Trophoblast cell (in vitro differentiated cells and primary cell): ENCODE measurements at regions not wholly inside any gene's neighbourhood (a gene's known extent, or its start where the extent isn't known, plus 50 kb on each side); places are given as distances from the start of the nearest gene placed in this dataset.

Experiments
- DNase-seq, 2 donors: peaks; one replicate each; pipeline ENCODE4 v3.0.0-alpha.2; 2016
- H2AFZ ChIP-seq: 2 replicates; pipeline ENCODE4 v1.6.1; 2013; ENCODE audit warnings: low read length, moderate library complexity, mild to moderate bottlenecking; ENCODE audit not compliant: insufficient read depth, poor library complexity
- H2AK5ac ChIP-seq: 2 replicates; pipeline ENCODE4 v1.6.1; 2013; ENCODE audit warnings: mild to moderate bottlenecking, low read length
- H2BK120ac ChIP-seq: 2 replicates; pipeline ENCODE4 v1.6.1; 2013; ENCODE audit warnings: low read length, mild to moderate bottlenecking, moderate library complexity; ENCODE audit not compliant: insufficient read depth, poor library complexity
- H2BK12ac ChIP-seq: 2 replicates; pipeline ENCODE4 v1.6.1; 2013; ENCODE audit warnings: mild to moderate bottlenecking, low read length, moderate library complexity
- H2BK5ac ChIP-seq: 2 replicates; pipeline ENCODE4 v1.6.1; 2013; ENCODE audit warnings: low read length, low read depth, moderate library complexity, mild to moderate bottlenecking; ENCODE audit not compliant: poor library complexity
- H3K14ac ChIP-seq: 2 replicates; pipeline ENCODE4 v1.6.1; 2013; ENCODE audit warnings: mild to moderate bottlenecking, low read length
- H3K18ac ChIP-seq: 2 replicates; pipeline ENCODE4 v1.6.1; 2013; ENCODE audit warnings: mild to moderate bottlenecking, low read length
- H3K23ac ChIP-seq: 2 replicates; pipeline ENCODE4 v1.6.1; 2013; ENCODE audit warnings: low read length
- H3K27ac ChIP-seq: 2 replicates; pipeline ENCODE4 v1.5.1; 2013; ENCODE audit warnings: low read depth, mild to moderate bottlenecking, inconsistent platforms, low read length, moderate library complexity
- H3K27me3 ChIP-seq: 2 replicates; pipeline ENCODE4 v1.6.1; 2013; ENCODE audit warnings: inconsistent platforms, mild to moderate bottlenecking, low read length, moderate library complexity; ENCODE audit not compliant: insufficient read depth
- H3K36me3 ChIP-seq, 2 experiments: 1 replicate in 1 of 2; 2 replicates in 1 of 2; pipeline ENCODE4 v1.6.1; 2013; ENCODE audit warnings: low read length in 2 of 2, mild to moderate bottlenecking in 2 of 2, moderate library complexity in 1 of 2; ENCODE audit not compliant: insufficient read depth in 2 of 2, control insufficient read depth in 1 of 2
- H3K4ac ChIP-seq: 2 replicates; pipeline ENCODE4 v1.6.1; 2013; ENCODE audit warnings: low read depth, mild to moderate bottlenecking, low read length, moderate library complexity
- H3K4me1 ChIP-seq, 2 experiments: 1 replicate in 1 of 2; 2 replicates in 1 of 2; pipeline ENCODE4 v1.6.1; 2013; ENCODE audit warnings: low read length in 2 of 2, mild to moderate bottlenecking in 2 of 2, moderate library complexity in 1 of 2; ENCODE audit not compliant: insufficient read depth in 2 of 2, control insufficient read depth in 1 of 2
- H3K4me2 ChIP-seq: 2 replicates; pipeline ENCODE4 v1.6.1; 2013; ENCODE audit warnings: inconsistent platforms, mild to moderate bottlenecking, low read length, moderate library complexity
- H3K4me3 ChIP-seq: 2 replicates; pipeline ENCODE4 v1.5.1; 2013; ENCODE audit warnings: mild to moderate bottlenecking, low read depth, low read length, inconsistent platforms
- H3K79me1 ChIP-seq: one replicate; pipeline ENCODE4 v1.6.1; 2013; ENCODE audit warnings: low read length
- H3K79me2 ChIP-seq: 2 replicates; pipeline ENCODE4 v1.6.1; 2013; ENCODE audit warnings: low read length, mild to moderate bottlenecking; ENCODE audit not compliant: control insufficient read depth, insufficient read depth, poor library complexity
- H3K9ac ChIP-seq: 2 replicates; pipeline ENCODE4 v1.6.1; 2013; ENCODE audit warnings: mild to moderate bottlenecking, low read length
- H3K9me3 ChIP-seq: 2 replicates; pipeline ENCODE4 v1.6.1; 2013; ENCODE audit warnings: low read depth, mild to moderate bottlenecking, control low read depth, inconsistent platforms, low read length; ENCODE audit not compliant: insufficient read depth
- H4K12ac ChIP-seq: 2 replicates; pipeline ENCODE4 v1.6.1; 2013; ENCODE audit warnings: low read depth, mild to moderate bottlenecking, low read length, moderate library complexity
- H4K8ac ChIP-seq: 2 replicates; pipeline ENCODE4 v1.6.1; 2013; ENCODE audit warnings: low read depth, mild to moderate bottlenecking, low read length, moderate library complexity
- H4K91ac ChIP-seq: one replicate; pipeline ENCODE4 v1.6.1; 2013; ENCODE audit warnings: low read depth, mild to moderate bottlenecking, low read length, moderate library complexity
- WGBS: extraction: QIAGEN DNeasy Blood & Tissue Kit; methylation state at CpG from one replicate; pipeline ENCODE4 v1.1.7; 2013; ENCODE audit warnings: missing lambda C conversion rate; ENCODE audit not compliant: insufficient read length, insufficient coverage; ENCODE audit errors: extremely low coverage; 5-methylcytosine and 5-hydroxymethylcytosine counted together

GRCh38 chr11:15867871-15868270 lies 488.5 kb downstream of the SOX6 start:
- Histone ChIP-seq H3K27ac (no peak overlapping the region), H3K79me2 (no peaks in the 10 kb centered on the region), H2AFZ (no peak overlapping the region), H4K91ac (no peak overlapping the region), H4K8ac (no peak overlapping the region), H3K9ac (no peak overlapping the region), H4K12ac (no peak overlapping the region), H3K36me3 (no peaks in the 10 kb centered on the region), H3K23ac (no peak overlapping the region), H3K18ac (no peak overlapping the region), H3K27me3 (no peaks in the 10 kb centered on the region), H2BK12ac (no peak overlapping the region), H2BK5ac (no peak overlapping the region), H3K4me3 (no peak overlapping the region), H3K79me1 (peaks cover 3% of the 10 kb centered on the region), H3K4me1 (peaks cover 7 to 11% of the 10 kb centered on the region in 2 experiments), H3K4ac (no peak overlapping the region), H2AK5ac (no peak overlapping the region), H2BK120ac (no peak overlapping the region), H3K14ac (no peak overlapping the region), H3K9me3 (peaks cover 1% of the 10 kb centered on the region), H3K4me2 (no peak overlapping the region)
- no peak for DNase-seq

DNA sequence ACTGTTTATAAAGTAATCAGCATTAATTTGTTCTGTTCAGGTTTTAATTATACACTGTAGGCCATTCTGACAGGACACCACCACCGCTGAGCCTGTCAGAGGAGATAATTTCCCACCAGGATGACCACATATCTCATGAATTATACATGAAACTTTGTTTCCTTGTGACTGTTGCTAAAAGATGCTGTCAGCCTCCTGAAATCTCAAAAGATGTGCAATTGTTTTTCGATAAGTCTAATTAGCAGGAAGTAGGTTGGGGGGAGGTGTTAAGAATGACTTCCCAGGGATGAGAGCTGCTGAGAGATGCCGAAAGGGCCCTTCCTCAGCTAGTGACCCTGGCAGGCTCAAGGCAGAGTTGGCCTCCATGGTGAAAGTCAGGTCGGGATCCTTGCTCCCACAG lies 485.4 kb downstream of the SOX6 start:
- Histone ChIP-seq H3K79me2 (no peaks in the 10 kb centered on the region), H2AFZ (no peak overlapping the region), H3K14ac (no peak overlapping the region), H3K27ac (no peak overlapping the region), H3K36me3 (no peaks in the 10 kb centered on the region), H2AK5ac (no peak overlapping the region), H3K27me3 (no peaks in the 10 kb centered on the region), H3K4me1 (peaks cover 2 to 3% of the 10 kb centered on the region in 2 experiments), H3K9ac (no peak overlapping the region), H2BK120ac (no peak overlapping the region), H4K12ac (no peak overlapping the region), H3K4ac (no peak overlapping the region), H2BK12ac (no peak overlapping the region), H3K18ac (no peak overlapping the region), H3K79me1 (peaks cover 6% of the 10 kb centered on the region), H4K8ac (no peak overlapping the region), H4K91ac (no peak overlapping the region), H3K23ac (no peak overlapping the region), H2BK5ac (no peak overlapping the region), H3K4me2 (no peak overlapping the region), H3K4me3 (no peak overlapping the region), H3K9me3 (peaks cover 3% of the 10 kb centered on the region)
- no CpG with 5 or more reads among the region's 4 CpGs for WGBS
- DNase-seq: no peak

- H3K4me2 ChIP-seq: no peak overlapping the region
These were observed 484.3 kb downstream of the SOX6 start for GRCh38 chr11:15871904-15872626.

DNA sequence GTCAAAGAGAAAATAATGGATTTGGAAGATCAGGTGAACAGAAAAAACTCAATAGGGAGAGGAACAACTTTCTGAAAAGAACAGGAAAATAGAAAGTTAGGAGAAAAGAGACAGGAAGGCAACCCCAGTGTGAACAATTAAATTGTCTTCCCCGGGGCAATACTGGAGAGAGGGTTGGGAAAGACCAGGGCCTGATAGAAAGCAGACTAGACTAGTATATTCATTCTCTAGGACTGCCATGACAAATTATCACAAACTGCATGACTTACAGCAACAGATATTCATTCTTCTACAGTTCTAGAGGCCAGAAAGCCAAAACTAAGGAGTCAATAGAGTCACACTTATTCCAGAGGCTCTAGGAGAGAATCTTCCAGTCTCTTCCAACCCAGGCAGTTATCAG lies 482.8 kb downstream of the SOX6 start:
- no peak for DNase-seq
- WGBS: no CpG with 5 or more reads among the region's 1 CpG
- Histone ChIP-seq H4K12ac (no peak overlapping the region), H3K9me3 (peaks cover 2% of the 10 kb centered on the region), H3K4me2 (no peak overlapping the region), H2BK120ac (no peak overlapping the region), H2BK12ac (no peak overlapping the region), H3K14ac (no peak overlapping the region), H4K8ac (no peak overlapping the region), H2BK5ac (peak overlapping the region; percentile 43), H3K9ac (no peak overlapping the region), H3K4me3 (no peak overlapping the region), H3K4me1 (peaks cover 2 to 7% of the 10 kb centered on the region in 2 experiments), H3K79me1 (peaks cover 6% of the 10 kb centered on the region), H3K23ac (no peak overlapping the region), H3K18ac (no peak overlapping the region), H2AFZ (no peak overlapping the region), H3K27me3 (no peaks in the 10 kb centered on the region), H3K36me3 (no peaks in the 10 kb centered on the region), H2AK5ac (no peak overlapping the region), H3K4ac (no peak overlapping the region), H3K79me2 (no peaks in the 10 kb centered on the region), H3K27ac (peak overlapping the region; percentile 73), H4K91ac (peak overlapping the region; percentile 70)

More at GRCh38 chr11:15871904-15872626, 484.3 kb downstream of the SOX6 start:
- Histone ChIP-seq H2AFZ (no peak overlapping the region), H3K27ac (no peak overlapping the region), H3K4me3 (no peak overlapping the region), H3K36me3 (no peaks in the 10 kb centered on the region), H3K27me3 (no peaks in the 10 kb centered on the region), H2BK120ac (no peak overlapping the region), H3K79me2 (no peaks in the 10 kb centered on the region), H2BK12ac (no peak overlapping the region), H3K9me3 (peaks cover 2% of the 10 kb centered on the region), H2BK5ac (no peak overlapping the region), H3K9ac (no peak overlapping the region), H3K14ac (no peak overlapping the region), H2AK5ac (no peak overlapping the region), H4K8ac (no peak overlapping the region), H4K12ac (no peak overlapping the region), H3K18ac (no peak overlapping the region), H3K4me1 (peaks cover 2 to 7% of the 10 kb centered on the region in 2 experiments), H3K4ac (no peak overlapping the region), H3K79me1 (peaks cover 6% of the 10 kb centered on the region), H3K23ac (no peak overlapping the region), H4K91ac (peak overlapping the region; percentile 22)
- no CpG with 5 or more reads among the region's 3 CpGs for WGBS
- no peak for DNase-seq
